ENCODE measurements at regions not wholly inside any gene's neighbourhood (a gene's known extent, or its start where the extent isn't known, plus 50 kb on each side); places are given as distances from the start of the nearest gene placed in this dataset.
"Not testable (repeated sequence)": the region's sequence is repeated elsewhere in the genome, so short reads cannot be mapped to it uniquely, and the experiment has no call there.

DNA sequence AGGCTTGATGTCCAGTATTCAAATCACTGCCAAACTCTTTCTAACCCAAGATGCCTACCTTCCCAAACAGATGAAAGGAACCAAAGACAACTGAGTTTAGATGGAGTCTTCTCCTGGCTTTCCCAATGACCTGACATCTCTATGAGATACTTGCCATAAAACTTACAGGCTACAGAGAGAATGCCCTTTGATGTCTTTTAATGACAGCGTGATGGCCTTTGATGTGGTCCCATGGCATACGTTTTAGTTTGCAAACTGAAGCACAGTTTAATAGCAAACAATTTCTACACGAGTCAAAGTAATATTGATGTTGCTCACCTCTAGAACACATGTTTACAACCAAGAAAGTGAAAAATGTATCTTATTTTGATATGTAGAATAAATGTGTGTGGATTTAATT is 73.2 kb downstream of the ZIC4 start:
- no peak for FAIRE-seq
- no peak for DNase-seq (ENCODE audit: low spot score)

DNA sequence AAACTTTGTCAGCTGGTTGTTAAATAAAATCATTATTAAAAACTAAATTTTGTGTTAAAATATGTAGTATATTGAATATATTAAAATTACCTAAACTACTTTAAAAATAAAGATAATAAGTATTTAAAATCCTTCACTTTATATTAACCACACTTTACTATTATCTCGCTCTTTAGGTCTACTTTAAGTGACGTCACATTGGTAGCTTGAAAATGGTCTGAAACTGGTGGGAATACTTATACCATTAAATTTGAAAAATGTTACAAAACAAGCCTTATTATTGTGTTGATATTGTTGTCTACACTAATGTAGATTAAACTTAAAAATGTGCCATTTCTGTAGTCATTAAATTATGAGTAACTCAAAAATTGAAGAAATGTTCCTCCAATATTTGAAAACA is 77.6 kb downstream of the ZIC4 start:
- FAIRE-seq (no peak), DNase-seq (ENCODE audit: low spot score) (no peak)

DNA sequence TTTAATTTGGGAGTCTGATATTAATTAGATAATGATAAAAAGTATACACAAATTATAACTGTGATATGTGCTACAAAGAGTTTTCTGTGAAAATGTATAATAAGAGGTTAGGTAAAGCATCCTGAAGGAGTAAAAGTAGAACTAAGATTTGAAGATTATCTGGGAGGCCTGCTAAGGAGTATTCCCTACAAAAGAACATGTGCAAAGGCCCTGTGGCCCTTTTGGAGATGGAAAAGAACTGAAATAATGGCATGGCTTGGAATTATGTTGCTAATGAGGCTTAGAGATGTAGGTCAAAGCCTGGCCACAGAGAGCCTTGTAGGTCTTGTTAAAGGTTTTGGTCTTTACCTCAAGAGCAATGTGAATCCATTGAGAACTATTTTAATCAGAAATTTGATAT is 82.0 kb downstream of the ZIC4 start:
- no peak for DNase-seq (ENCODE audit: low spot score)
- no peak for FAIRE-seq

DNA sequence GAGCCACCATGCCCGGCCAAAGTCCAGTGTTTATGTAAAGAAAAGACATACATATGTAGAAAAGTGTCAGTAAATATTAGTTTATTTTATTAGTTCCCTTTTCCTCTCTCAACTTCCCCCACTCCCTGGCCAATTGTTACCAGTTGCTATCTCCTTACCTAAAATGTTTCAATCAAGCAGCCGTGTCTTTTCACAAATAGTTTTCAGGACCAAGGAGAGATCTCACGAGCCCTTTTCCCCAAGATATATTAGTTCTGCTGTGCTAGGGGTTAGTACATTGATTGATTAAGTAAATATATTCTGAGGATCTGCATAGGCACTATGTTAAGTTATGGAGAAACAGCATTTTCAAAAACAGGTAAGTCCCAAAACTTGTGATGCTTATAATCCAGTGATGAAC is 87.4 kb downstream of the ZIC4 start:
- FAIRE-seq: no peak
- no peak for DNase-seq (ENCODE audit: low spot score)

DNA sequence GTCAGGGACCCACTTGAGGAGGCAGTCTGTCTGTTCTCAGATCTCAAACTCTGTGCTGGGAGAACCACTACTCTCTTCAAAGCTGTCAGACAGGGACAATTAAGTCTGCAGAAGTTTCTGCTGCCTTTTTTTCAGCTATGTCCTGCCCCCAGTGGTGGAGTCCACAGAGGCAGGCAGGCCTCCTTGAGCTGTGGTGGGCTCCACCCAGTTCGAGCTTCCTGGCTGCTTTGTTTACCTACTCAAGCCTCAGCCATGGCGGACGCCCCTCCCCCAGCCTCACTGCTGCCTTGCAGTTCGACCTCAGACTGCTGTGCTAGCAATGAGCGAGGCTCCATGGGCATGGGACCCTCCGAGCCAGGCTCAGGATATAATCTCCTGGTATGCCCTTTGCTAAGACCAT is 89.3 kb downstream of the ZIC4 start:
- not testable (repeated sequence) for FAIRE-seq

DNA sequence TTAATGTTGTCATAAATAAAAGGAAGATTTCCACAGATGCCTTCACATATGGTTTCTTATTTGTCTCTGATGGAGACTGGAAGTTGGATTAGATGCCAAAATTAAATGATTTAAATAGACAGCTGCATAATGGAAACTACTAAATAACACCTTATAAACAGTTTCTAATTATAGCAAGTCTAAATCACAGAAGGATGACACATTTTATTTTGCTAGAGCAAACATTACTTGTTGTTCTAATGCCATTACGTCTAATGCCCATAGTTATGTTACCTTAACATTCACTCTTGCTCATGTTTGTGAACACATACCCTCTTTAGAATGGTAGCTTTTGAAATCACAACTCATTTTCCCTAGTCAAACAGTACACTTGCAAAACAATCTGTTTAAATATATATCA is 92.8 kb downstream of the ZIC4 start:
- DNase-seq (ENCODE audit: low spot score) (no peak), FAIRE-seq (no peak)

More for the DNA sequence above, 89.3 kb downstream of the ZIC4 start:
- DNase-seq (ENCODE audit: low spot score): not testable (repeated sequence)

DNA sequence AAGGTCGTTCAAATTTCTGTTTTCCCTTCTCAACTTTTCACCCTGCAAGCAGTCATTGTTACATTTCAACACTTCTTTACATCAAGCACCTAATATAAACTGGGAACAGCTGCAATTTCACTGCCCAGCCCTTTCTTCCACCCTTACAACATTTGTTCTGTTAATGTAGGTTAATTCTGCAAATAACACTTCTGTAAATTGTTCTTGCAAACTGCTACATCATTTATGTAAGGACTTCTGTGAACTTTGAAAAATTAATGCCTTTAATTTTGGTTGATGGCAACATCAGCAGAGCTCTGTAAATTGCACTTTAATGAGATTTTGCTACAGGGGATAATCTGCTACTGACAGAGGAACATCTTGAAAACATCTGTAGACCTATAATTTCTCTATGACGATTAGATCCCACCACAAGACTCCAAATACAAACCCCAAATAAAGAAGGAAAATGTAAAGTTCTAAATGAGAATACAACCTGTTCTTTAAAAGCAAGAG is 93.5 kb downstream of the ZIC4 start:
- no peak for FAIRE-seq
- no peak for DNase-seq (ENCODE audit: low spot score)

DNA sequence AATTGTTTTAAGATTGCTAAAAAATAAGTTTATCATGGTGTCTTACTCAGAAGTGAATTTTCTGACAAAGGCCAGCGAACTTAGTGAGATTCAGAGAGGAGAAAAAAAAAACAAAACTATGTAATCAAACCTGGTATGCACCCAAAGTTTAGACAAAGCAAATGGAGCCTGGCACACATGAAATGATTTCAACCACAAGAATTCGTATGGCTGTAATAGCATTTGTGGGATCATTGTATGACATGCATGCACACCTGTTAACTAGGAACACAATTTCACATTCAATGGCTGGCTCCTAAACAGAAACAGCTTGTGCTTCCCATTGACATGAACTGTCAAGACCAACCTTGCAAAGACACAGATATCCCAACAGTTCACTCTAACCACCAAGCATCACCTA is 94.6 kb downstream of the ZIC4 start:
- no peak for DNase-seq (ENCODE audit: low spot score)
- no peak for FAIRE-seq

DNA sequence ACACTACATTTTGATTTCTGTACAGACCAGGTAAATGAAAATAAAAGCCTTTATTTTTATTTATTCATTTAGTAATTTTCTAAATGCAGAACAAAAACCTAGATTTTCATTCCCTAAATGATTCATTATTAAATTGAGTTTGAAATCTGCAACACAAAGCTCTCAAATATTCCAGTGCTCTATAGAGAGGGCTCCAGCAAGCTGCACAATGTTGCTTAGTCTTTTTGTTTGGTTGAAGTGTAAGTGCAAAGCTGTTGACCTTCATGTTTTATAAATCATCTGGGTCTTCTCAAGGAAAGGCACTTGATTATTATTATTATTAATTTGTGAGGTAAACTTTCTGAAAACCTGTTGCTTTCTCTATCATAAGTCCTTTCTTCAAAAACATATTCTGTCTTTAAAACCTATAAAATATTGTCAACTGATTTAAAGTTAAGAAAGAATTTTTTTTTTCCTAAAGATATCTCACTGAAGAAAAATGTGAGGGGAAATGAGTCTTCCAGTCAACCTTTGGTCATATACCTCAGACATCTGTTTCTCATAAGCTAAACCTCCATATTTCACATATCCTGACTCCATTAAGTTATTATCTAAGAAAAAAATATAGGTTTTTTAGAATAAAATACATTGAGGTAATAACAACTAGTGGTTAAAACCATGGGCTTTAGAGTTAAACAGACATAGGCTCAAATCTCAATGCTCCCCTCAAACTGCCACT is 100.7 kb downstream of the ZIC4 start:
- DNase-seq (ENCODE audit: low spot score): no peak
- FAIRE-seq: no peak

DNA sequence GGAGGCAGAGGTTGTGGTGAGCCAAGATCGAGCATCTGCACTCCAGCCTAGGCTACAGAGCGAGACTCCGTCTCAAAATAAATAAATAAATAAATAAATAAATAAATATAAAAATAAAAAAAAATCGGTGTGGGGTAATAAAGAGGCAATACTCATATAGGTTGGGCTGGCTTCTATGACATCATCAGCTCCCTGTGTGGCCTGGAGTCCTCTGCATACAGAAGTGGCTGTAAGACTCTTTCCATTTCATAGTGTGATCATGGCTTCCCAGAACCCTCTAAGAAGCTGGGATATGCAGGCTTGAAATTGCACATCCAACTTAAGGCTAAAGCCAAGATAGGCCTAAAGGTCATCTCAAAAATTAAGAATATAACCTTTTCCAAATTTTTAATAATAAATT is 101.6 kb downstream of the ZIC4 start:
- FAIRE-seq: no peak
- no peak for DNase-seq (ENCODE audit: low spot score)

DNA sequence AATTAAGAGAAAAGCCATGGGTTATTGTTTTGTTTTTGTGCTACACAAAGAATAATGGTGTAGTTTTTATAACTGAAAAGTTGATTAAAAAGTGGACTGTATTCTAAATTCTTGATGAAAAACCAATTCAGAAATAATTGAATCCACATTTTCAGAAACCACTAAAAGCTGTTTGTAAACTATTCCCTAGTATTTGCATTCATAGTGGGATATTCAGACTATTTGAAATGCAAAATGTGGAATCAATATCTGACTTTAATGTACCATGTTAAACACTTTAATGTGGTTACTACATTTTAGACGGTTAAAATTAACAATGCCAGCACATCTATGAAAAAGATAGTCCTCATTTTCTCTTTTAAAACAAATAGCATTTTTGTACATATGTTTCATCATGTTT is 104.6 kb downstream of the ZIC4 start:
- FAIRE-seq (no peak), DNase-seq (ENCODE audit: low spot score) (no peak)

DNA sequence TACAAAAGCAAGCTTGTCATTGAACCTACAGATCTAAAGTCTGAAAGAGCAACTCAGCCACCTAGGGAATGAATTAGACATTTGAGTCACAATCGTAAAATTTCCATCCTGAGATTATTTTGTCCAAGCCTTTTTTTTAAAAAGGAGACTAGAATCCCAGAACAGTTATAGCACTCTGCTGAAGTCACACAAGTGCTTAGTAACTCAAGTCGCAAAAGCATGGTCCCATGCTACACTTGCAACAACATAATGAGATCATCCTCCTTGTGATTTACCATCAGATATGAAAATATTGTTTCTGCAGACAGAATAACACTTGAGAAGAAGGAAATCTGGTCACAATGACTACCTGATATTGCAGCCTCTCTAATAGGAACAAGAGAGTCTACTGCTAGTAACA is 106.7 kb downstream of the ZIC4 start:
- DNase-seq (ENCODE audit: low spot score): no peak
- no peak for FAIRE-seq

DNA sequence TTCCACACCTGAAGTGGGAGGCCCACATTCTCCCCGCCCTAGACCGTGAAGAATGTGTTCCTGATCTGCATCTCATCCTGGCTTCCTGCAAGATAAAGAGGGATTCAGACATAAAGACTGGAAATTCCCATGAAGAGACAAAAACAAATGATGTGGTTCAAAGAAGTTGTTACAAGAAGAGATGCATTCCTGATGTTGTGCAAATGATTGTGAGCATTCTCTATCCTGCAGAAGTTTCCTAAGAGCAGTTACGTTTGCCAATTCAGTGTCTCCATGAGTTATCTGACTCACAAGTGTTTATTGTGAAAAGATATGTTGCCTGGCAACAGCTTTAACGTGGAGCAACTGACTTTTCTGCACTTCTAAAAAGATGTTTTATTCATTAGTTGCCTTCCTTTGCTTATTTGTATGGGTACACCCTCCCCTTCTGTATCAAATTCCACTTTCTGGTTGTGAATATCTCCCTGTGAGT is 107.8 kb downstream of the ZIC4 start:
- no peak for FAIRE-seq

DNA sequence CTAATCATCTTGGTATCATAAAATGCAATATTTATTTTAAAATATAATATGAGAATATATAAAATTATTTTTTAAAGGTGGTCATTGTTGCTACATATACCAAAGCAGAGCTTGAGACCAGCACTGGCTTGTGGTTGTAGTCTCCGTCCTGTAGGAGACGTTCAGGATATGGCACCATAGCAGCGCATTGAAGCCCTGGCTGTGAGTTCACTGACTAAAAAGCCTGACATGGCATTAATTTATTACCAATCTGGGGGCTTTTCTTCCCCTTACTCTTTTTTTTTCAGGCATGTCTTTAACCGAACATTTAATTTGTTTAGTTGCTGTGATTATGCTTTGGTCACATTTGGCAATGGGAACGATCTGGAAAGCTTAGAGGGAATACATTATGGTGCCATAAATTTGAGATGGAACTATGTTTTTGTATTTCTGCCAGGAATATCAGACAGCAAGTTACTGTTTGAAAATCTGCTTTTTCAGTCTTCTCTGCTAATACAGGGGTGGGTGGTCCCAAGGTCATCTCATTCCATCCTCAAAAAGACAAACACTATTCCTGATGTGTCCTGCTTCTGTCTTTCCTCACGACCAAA is 108.5 kb downstream of the ZIC4 start:
- no peak for FAIRE-seq
- no peak for DNase-seq (ENCODE audit: low spot score)

More for the DNA sequence above, 107.8 kb downstream of the ZIC4 start:
- DNase-seq (ENCODE audit: low spot score): no peak

DNA sequence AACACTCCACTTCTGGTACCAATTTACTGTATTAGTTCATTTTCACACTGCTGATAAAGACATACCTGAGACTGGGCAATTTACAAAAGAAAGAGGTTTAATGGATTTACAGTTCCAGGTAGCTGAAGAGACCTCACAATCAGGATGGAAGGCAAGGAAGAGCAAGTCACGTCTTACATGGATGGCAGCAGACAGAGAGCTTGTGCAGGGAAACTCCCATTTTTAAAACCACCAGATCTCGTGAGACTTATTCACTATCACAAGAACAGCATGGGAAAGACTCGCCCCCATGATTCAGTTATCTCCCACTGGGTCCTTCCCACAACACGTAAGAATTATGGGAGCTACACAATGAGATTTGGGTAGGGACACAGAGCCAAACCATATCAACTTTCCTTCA is 119.0 kb downstream of the ZIC4 start:
- not testable (repeated sequence) for DNase-seq (ENCODE audit: low spot score); FAIRE-seq

DNA sequence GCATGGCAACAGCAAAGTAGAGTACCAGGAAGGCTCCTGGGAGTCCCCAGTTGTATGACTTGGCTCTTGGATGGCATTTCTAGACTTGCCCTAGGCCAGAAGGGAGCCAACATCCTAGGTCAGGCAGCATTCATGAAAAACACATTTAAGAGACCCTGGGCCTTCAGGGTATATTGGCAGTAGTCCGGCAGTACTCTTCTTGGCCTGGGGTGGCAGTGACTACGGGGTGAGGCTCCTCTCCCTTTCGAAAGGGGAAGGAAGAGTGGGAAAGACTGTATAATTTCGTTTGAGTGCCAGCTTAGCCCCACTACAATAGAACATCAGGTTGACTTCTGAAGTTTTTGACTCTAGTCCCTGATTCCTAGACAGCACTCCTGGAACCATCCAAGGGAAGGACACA is 136.4 kb downstream of the ZIC4 start:
- no peak for FAIRE-seq
- no peak for DNase-seq (ENCODE audit: low spot score)

DNA sequence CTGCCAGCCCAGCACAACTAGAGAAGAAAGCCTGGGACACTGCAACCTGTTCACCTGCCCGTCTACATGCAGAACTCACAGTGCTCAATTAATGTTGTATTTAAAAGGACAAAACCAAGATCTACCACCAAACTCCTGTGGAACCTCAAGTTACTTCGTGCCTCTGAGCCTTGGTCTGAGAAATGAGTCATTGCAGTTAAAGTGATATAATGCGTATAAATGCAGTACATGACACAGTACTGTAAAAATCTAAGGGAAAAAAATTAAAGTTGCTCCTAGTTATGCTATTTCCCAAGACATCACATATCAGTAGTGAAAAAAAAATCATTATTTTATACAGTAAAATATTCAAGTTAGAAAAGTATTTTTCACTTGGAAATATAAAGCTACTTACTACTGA is 138.9 kb downstream of the ZIC4 start:
- FAIRE-seq (no peak), DNase-seq (ENCODE audit: low spot score) (no peak)

DNA sequence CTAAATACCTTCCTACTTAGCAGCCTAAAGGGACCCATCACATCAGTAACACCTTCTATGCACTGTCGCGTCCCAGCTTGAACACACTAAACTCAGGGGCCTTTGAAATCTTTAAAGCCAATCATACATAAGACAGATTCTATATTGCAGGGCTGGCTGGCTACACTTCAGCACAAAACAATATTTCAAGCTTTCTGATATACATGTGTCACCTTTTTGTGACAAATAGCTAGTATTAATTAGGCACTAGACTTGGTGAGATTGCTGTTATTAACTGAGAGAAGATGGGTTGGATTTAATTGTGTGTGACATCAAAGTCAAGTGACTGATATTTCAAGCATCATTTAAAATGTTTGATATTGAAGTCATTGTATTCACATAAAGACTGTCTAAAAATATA is 148.4 kb downstream of the ZIC4 start:
- FAIRE-seq (no peak), DNase-seq (ENCODE audit: low spot score) (no peak)

DNA sequence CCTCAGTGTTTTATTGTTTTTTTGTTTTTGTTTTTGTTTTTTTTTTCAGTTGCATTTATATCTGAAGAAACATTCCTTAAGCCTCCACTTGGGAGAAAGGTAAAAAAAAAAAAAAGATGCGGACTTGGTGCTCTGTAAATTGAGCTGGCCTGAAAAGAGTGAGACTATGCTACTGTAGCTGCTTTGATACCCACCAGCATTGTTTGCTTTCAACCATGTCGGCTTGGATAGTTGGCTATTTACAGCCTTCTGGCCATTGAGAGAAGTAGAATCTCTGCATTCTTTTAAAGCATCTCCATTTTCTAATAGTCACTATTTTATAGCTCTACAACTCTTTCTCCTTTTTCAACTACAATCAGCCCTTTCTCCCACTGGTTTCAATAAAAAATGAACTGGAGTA is 149.6 kb downstream of the ZIC4 start:
- DNase-seq (ENCODE audit: low spot score) (no peak), FAIRE-seq (no peak)

DNA sequence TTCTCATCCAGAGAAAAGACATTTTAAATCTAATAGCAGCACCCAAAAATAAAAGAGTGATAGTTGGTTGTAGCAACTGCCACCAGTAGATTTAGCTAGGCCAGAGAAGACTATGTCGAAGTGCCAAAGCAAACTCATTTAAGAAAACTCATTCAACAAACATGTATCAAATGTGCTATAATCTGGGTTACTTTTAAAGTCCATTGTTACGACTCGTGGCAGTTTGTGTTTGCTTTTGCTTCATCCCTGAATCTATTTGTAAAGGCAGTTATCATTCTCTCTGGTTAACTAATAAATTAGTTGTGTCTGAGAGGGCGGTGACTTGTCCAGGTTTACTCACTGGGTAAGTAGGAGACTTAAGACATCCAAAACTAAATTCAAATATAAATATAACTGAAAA is 159.4 kb downstream of the ZIC4 start:
- DNase-seq (ENCODE audit: low spot score) (no peak), FAIRE-seq (no peak)

DNA sequence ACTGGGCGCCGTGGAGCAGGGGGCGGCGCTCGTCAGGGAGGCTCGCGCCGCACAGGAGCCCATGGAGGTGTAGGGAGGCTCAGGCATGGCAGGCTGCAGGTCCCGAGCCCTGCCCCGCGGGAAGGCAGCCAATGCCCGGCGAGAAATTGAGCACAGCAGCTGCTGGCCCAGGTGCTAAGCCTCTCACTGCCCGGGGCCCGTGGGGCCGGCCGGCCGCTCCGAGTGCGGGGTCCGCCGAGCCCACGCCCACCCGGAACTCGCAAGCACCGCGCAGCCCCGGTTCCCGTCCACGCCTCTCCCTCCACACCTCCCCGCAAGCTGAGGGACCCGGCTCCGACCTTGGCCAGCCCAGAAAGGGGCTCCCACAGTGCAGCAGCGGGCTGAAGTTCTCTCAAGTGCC is 160.7 kb downstream of the ZIC4 start:
- DNase-seq (ENCODE audit: low spot score); FAIRE-seq: not testable (repeated sequence)

DNA sequence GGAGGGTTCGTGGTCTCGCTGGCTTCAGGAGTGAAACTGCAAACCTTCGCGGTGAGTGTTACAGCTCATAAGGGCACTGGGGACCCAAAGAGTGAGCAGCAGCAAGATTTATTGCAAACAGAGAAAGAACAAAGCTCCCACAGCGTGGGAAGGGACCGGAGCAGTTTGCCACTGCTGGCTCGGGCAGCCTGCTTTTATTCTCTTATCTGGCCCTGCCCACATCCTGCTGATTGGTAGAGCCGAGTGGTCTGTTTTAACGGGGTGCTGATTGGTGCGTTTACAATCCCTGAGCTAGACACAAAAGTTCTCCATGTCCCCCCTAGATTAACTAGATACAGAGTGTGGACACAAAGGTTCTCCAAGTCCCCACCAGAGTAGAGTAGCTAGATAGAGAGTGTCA is 161.3 kb downstream of the ZIC4 start:
- not testable (repeated sequence) for FAIRE-seq; DNase-seq (ENCODE audit: low spot score)

DNA sequence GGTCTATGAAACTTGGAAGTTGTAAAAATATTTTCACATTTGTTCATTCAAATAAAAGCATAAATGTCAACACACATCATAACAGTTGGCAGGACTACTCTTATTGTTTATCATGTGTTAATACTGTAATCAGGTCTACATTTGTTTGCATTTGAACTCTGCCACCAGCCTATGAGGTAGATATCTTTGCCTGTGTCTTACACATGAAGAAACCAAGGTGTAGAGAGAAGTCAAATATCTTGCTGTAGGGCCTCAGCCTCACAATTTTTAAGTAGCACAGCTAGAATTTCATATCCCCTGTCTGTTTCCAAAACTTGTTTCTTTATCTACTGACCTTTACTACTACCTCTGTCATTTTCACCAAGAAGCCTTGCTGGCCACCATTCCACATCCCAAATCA is 161.9 kb downstream of the ZIC4 start:
- DNase-seq (ENCODE audit: low spot score) (no peak), FAIRE-seq (no peak)
